Epithelial cell of proximal tubule (primary cell): ENCODE measurements at regions not wholly inside any gene's neighbourhood (a gene's known extent, or its start where the extent isn't known, plus 50 kb on each side); places are given as distances from the start of the nearest gene placed in this dataset.

Experiments
- DNase-seq: peaks from one replicate; pipeline ENCODE4 v3.0.0-alpha.2; 2011; ENCODE audit warnings: low read depth
- H3K4me3 ChIP-seq: 2 replicates; pipeline ENCODE4 v1.5.1; 2011; ENCODE audit warnings: low read depth, mild to moderate bottlenecking, low read length
- TF ChIP-seq, protein P1 (sequence below): conservative IDR thresholded peaks from 2 replicates; pipeline ENCODE4 v1.5.1; 2012; ENCODE audit warnings: low read depth, mild to moderate bottlenecking, low read length

GRCh38 chr3:94349310-94349878 lies 286.5 kb downstream of the NSUN3 start:
- no peak for DNase-seq
- TF ChIP-seq, protein P1, sequence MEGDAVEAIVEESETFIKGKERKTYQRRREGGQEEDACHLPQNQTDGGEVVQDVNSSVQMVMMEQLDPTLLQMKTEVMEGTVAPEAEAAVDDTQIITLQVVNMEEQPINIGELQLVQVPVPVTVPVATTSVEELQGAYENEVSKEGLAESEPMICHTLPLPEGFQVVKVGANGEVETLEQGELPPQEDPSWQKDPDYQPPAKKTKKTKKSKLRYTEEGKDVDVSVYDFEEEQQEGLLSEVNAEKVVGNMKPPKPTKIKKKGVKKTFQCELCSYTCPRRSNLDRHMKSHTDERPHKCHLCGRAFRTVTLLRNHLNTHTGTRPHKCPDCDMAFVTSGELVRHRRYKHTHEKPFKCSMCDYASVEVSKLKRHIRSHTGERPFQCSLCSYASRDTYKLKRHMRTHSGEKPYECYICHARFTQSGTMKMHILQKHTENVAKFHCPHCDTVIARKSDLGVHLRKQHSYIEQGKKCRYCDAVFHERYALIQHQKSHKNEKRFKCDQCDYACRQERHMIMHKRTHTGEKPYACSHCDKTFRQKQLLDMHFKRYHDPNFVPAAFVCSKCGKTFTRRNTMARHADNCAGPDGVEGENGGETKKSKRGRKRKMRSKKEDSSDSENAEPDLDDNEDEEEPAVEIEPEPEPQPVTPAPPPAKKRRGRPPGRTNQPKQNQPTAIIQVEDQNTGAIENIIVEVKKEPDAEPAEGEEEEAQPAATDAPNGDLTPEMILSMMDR = no peak
- no peak overlapping the region for H3K4me3 ChIP-seq

DNA sequence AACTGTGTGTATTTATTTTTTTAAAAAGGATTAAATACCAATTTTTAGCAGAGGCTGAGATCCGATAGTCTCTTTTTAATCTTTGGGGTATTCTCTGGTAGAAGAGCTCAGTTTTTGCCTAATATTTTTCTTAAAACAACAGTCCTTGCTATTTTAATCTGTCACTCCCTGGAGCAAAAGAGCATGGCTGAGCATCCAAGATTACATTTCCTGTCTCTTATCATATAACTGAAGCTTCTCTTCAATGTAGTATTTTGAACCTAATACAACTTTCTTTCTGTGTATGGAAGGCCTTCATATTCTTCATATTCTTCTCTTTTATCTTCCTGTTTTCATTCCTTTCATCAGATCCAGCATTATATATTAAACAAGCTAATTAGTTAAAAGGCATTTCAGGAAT lies 293.7 kb downstream of the NSUN3 start:
- DNase-seq = no peak
- no peak overlapping the region for H3K4me3 ChIP-seq
- TF ChIP-seq, protein P1 = no peak

- TF ChIP-seq, protein P1 = no peak
- no peak for DNase-seq
- no peak overlapping the region for H3K4me3 ChIP-seq
Observed at GRCh38 chr3:94359996-94360395, 297.1 kb downstream of the NSUN3 start.

DNA sequence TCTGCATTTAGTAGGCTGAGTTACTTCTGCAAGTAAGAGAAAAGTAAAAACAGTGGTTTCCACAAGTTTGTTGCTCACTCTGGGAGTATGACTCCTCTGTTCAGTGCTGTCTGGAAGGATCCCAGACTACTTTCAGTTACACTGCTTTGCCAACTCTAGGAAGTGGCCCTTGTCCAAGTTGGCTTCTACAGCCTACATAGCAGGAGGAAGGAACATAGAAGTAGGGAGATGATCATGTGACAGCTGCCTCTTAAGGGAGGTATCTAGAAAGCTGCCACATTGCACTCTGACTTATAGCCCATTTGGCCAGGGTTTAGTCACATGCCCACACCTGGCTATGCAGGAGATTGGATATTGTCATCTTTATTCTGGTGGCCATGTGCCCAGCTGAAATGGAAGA lies 298.1 kb downstream of the NSUN3 start:
- TF ChIP-seq, protein P1 = no peak
- no peak overlapping the region for H3K4me3 ChIP-seq
- no peak for DNase-seq

GRCh38 chr3:94362393-94362792 lies 299.5 kb downstream of the NSUN3 start:
- TF ChIP-seq, protein P1 = no peak
- no peak overlapping the region for H3K4me3 ChIP-seq
- DNase-seq = no peak

DNA sequence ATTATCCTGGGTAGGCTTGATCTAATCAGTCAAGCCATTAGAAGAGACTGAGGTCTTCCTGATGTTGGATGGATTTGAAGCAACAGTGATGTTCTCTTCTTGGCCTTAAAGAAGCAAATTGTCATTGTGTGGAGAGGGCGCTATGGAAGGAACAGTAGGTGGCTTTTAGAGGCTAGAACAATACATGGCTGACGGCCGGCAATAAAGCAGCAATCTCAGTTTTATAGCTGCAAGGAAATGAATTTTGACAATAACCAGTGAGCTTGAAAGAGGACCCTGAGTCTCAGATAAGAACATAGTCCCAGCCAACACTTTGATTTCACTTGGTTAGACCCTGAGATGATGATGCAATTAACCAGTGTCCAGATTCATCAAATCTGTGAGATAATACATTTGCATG lies 302.1 kb downstream of the NSUN3 start:
- TF ChIP-seq, protein P1 = no peak
- no peak overlapping the region for H3K4me3 ChIP-seq
- DNase-seq = no peak

GRCh38 chr3:94372026-94372425 lies 309.2 kb downstream of the NSUN3 start:
- DNase-seq = no peak
- TF ChIP-seq, protein P1 = no peak
- no peak overlapping the region for H3K4me3 ChIP-seq
